Activated T-cell treated with anti-CD3 and anti-CD28 coated beads, Interleukin-2, amount 50 U/mL, for 4 hours (primary cell): ENCODE measurements at regions not wholly inside any gene's neighbourhood (a gene's known extent, or its start where the extent isn't known, plus 50 kb on each side); places are given as distances from the start of the nearest gene placed in this dataset.
"Not testable (repeated sequence)": the region's sequence is repeated elsewhere in the genome, so short reads cannot be mapped to it uniquely, and the experiment has no call there.

Source experiments
- ATAC-seq, 2 donors: fragments of 200-7000 bp; cut with Tn5 transposase; one replicate each; pipeline ENCODE4 v1.10.0; 2021
- DNase-seq: peaks from one replicate; pipeline ENCODE4 v3.0.0-alpha.2; 2020
- H3K27me3 Mint-ChIP-seq: one replicate; pipeline ENCODE4 v1.8.0; 2021; ENCODE audit warnings: low read depth, mixed read lengths
- H3K36me3 Mint-ChIP-seq: one replicate; pipeline ENCODE4 v1.8.0; 2022; ENCODE audit warnings: mixed read lengths; ENCODE audit not compliant: insufficient read depth
- H3K4me1 Mint-ChIP-seq: one replicate; pipeline ENCODE4 v1.8.0; 2021; ENCODE audit warnings: low read depth, mixed read lengths
- H3K4me3 Mint-ChIP-seq: one replicate; pipeline ENCODE4 v1.8.0; 2021; ENCODE audit warnings: mild to moderate bottlenecking, moderate library complexity, mixed read lengths
- H3K9me3 Mint-ChIP-seq: one replicate; pipeline ENCODE4 v1.8.0; 2021; ENCODE audit warnings: mixed read lengths

- no peaks in the 10 kb centered on the region for H3K4me1 Mint-ChIP-seq
- no peak overlapping the region for H3K4me3 Mint-ChIP-seq
- no peak for DNase-seq
- H3K9me3 Mint-ChIP-seq = no peaks in the 10 kb centered on the region
- no peak for ATAC-seq
- H3K36me3 Mint-ChIP-seq = no peaks in the 10 kb centered on the region
- H3K27me3 Mint-ChIP-seq = no peaks in the 10 kb centered on the region
Observed at GRCh38 chr2:21361384-21361783, 237.6 kb downstream of the TDRD15 start.

- no peak overlapping the region for H3K4me3 Mint-ChIP-seq
- no peaks in the 10 kb centered on the region for H3K27me3 Mint-ChIP-seq
- no peaks in the 10 kb centered on the region for H3K9me3 Mint-ChIP-seq
- no peaks in the 10 kb centered on the region for H3K4me1 Mint-ChIP-seq
- DNase-seq (no peak), ATAC-seq (no peak)
- no peaks in the 10 kb centered on the region for H3K36me3 Mint-ChIP-seq
Observed at GRCh38 chr2:21361957-21362486, 238.3 kb downstream of the TDRD15 start.

- Mint-ChIP-seq H3K4me3 (no peak overlapping the region), H3K9me3 (no peaks in the 10 kb centered on the region), H3K36me3 (no peaks in the 10 kb centered on the region), H3K4me1 (no peaks in the 10 kb centered on the region), H3K27me3 (no peaks in the 10 kb centered on the region)
- no peak for ATAC-seq
- no peak for DNase-seq
Observed at GRCh38 chr2:21363364-21363763, 239.6 kb downstream of the TDRD15 start.

GRCh38 chr2:21367421-21367820 lies 243.7 kb downstream of the TDRD15 start:
- H3K9me3 Mint-ChIP-seq = no peaks in the 10 kb centered on the region
- H3K27me3 Mint-ChIP-seq = no peaks in the 10 kb centered on the region
- no peak for ATAC-seq
- H3K36me3 Mint-ChIP-seq = no peaks in the 10 kb centered on the region
- H3K4me3 Mint-ChIP-seq = no peak overlapping the region
- H3K4me1 Mint-ChIP-seq = no peaks in the 10 kb centered on the region
- DNase-seq = no peak

GRCh38 chr2:21369787-21370186 lies 246.0 kb downstream of the TDRD15 start:
- no peak for DNase-seq
- H3K9me3 Mint-ChIP-seq = no peaks in the 10 kb centered on the region
- no peak overlapping the region for H3K4me3 Mint-ChIP-seq
- no peaks in the 10 kb centered on the region for H3K36me3 Mint-ChIP-seq
- no peaks in the 10 kb centered on the region for H3K27me3 Mint-ChIP-seq
- ATAC-seq = no peak
- H3K4me1 Mint-ChIP-seq = no peaks in the 10 kb centered on the region

- no peaks in the 10 kb centered on the region for H3K9me3 Mint-ChIP-seq
- no peaks in the 10 kb centered on the region for H3K27me3 Mint-ChIP-seq
- DNase-seq (no peak), ATAC-seq (no peak)
- no peak overlapping the region for H3K4me3 Mint-ChIP-seq
- no peaks in the 10 kb centered on the region for H3K36me3 Mint-ChIP-seq
- H3K4me1 Mint-ChIP-seq = no peaks in the 10 kb centered on the region
Observed at GRCh38 chr2:21371499-21372003, 247.8 kb downstream of the TDRD15 start.

- no peaks in the 10 kb centered on the region for H3K27me3 Mint-ChIP-seq
- ATAC-seq = no peak
Observed at GRCh38 chr2:21372654-21373053, 248.9 kb downstream of the TDRD15 start.

GRCh38 chr2:21376864-21377263 lies 253.1 kb downstream of the TDRD15 start:
- H3K36me3 Mint-ChIP-seq = no peaks in the 10 kb centered on the region
- no peak overlapping the region for H3K4me3 Mint-ChIP-seq
- no peaks in the 10 kb centered on the region for H3K27me3 Mint-ChIP-seq
- DNase-seq (no peak), ATAC-seq (no peak)
- no peaks in the 10 kb centered on the region for H3K4me1 Mint-ChIP-seq
- no peaks in the 10 kb centered on the region for H3K9me3 Mint-ChIP-seq

More at GRCh38 chr2:21372654-21373053, 248.9 kb downstream of the TDRD15 start:
- Mint-ChIP-seq H3K36me3 (no peaks in the 10 kb centered on the region), H3K4me3 (no peak overlapping the region), H3K4me1 (no peaks in the 10 kb centered on the region), H3K9me3 (no peaks in the 10 kb centered on the region)
- no peak for DNase-seq

GRCh38 chr2:21379140-21379539 lies 255.4 kb downstream of the TDRD15 start:
- H3K27me3 Mint-ChIP-seq = no peaks in the 10 kb centered on the region
- H3K36me3 Mint-ChIP-seq = no peaks in the 10 kb centered on the region
- no peaks in the 10 kb centered on the region for H3K4me1 Mint-ChIP-seq
- H3K4me3 Mint-ChIP-seq = no peak overlapping the region
- ATAC-seq (no peak), DNase-seq (no peak)
- H3K9me3 Mint-ChIP-seq = no peaks in the 10 kb centered on the region

- not testable (repeated sequence) for H3K36me3 Mint-ChIP-seq, ATAC-seq, DNase-seq, H3K4me3 Mint-ChIP-seq, H3K27me3 Mint-ChIP-seq, H3K9me3 Mint-ChIP-seq, H3K4me1 Mint-ChIP-seq
Observed at GRCh38 chr2:21379668-21380067, 255.9 kb downstream of the TDRD15 start.

GRCh38 chr2:21381421-21381820 lies 257.7 kb downstream of the TDRD15 start:
- H3K4me1 Mint-ChIP-seq = no peaks in the 10 kb centered on the region

GRCh38 chr2:21382701-21383520 lies 259.1 kb downstream of the TDRD15 start:
- no peaks in the 10 kb centered on the region for H3K27me3 Mint-ChIP-seq
- no peaks in the 10 kb centered on the region for H3K36me3 Mint-ChIP-seq
- DNase-seq (no peak), ATAC-seq (no peak)
- no peak overlapping the region for H3K4me3 Mint-ChIP-seq
- H3K4me1 Mint-ChIP-seq = no peaks in the 10 kb centered on the region
- no peaks in the 10 kb centered on the region for H3K9me3 Mint-ChIP-seq

More at GRCh38 chr2:21381421-21381820, 257.7 kb downstream of the TDRD15 start:
- ATAC-seq = no peak
- Mint-ChIP-seq H3K9me3 (no peaks in the 10 kb centered on the region), H3K36me3 (no peaks in the 10 kb centered on the region), H3K27me3 (no peaks in the 10 kb centered on the region), H3K4me3 (no peak overlapping the region)
- DNase-seq = no peak

- Mint-ChIP-seq H3K27me3 (no peaks in the 10 kb centered on the region), H3K4me3 (no peak overlapping the region), H3K4me1 (no peaks in the 10 kb centered on the region), H3K36me3 (no peaks in the 10 kb centered on the region), H3K9me3 (no peaks in the 10 kb centered on the region)
- ATAC-seq (no peak), DNase-seq (no peak)
Observed at GRCh38 chr2:21386666-21387065, 262.9 kb downstream of the TDRD15 start.

GRCh38 chr2:21392649-21393048 lies 268.9 kb downstream of the TDRD15 start:
- H3K36me3 Mint-ChIP-seq = no peaks in the 10 kb centered on the region
- no peaks in the 10 kb centered on the region for H3K4me1 Mint-ChIP-seq
- no peak overlapping the region for H3K4me3 Mint-ChIP-seq
- ATAC-seq (no peak), DNase-seq (no peak)
- H3K27me3 Mint-ChIP-seq = no peaks in the 10 kb centered on the region
- no peaks in the 10 kb centered on the region for H3K9me3 Mint-ChIP-seq

- Mint-ChIP-seq H3K4me3 (no peak overlapping the region), H3K4me1 (no peaks in the 10 kb centered on the region), H3K9me3 (no peaks in the 10 kb centered on the region), H3K36me3 (no peaks in the 10 kb centered on the region), H3K27me3 (no peaks in the 10 kb centered on the region)
- no peak for ATAC-seq
- no peak for DNase-seq
Observed at GRCh38 chr2:21393173-21393572, 269.4 kb downstream of the TDRD15 start.
